Endothelial cell of umbilical vein (primary cell): ENCODE measurements at regions not wholly inside any gene's neighbourhood (a gene's known extent, or its start where the extent isn't known, plus 50 kb on each side); places are given as distances from the start of the nearest gene placed in this dataset.

Experiments used
- BruUV-seq: library from RNA; stranded (reverse); fragments of 400-500 nt; replicated peaks from 2 replicates; lab custom pipeline; 2021; lab: Mats Ljungman, UMichigan
- CTCF ChIA-PET: fragments of 300-600, 350-600 bp; sonication (Branson Sonifier 250); formaldehyde crosslinking; loops from one replicate; lab custom pipeline; 2021; ENCODE audit warnings: antibody characterized with exemption, inconsistent platforms; lab: Charles Lee
- POLR2A ChIA-PET: fragments of 300-600, 350-600 bp; sonication (Branson Sonifier 250); formaldehyde crosslinking; loops from one replicate; lab custom pipeline; 2021; ENCODE audit warnings: antibody characterized with exemption, inconsistent platforms; lab: Charles Lee
- DNase-seq: peaks from one replicate; pipeline ENCODE4 v3.0.0-alpha.2; 2011; ENCODE audit warnings: low read depth, low spot score
- FAIRE-seq: peaks from 2 replicates; lab custom pipeline; 2011; peaks lifted over from hg19 to GRCh38; lab: Jason Lieb, UNC
- H2AFZ ChIP-seq: 2 replicates; pipeline ENCODE4 v1.6.0; 2012; ENCODE audit warnings: low read depth, low read length, control low read depth, inconsistent platforms
- H3K27ac ChIP-seq: 2 replicates; pipeline ENCODE4 v1.5.1; 2011; ENCODE audit warnings: low read depth, mild to moderate bottlenecking, control low read depth, low read length, moderate library complexity; ENCODE audit not compliant: insufficient read depth
- H3K27me3 ChIP-seq, 2 experiments: 2 replicates each; pipeline versions ENCODE4 v1.6.0 to v1.6.1; 2011; ENCODE audit warnings: low read length in 2 of 2, mixed read lengths in 1 of 2; ENCODE audit not compliant: control insufficient read depth in 2 of 2, insufficient read depth in 2 of 2
- H3K36me3 ChIP-seq, 2 experiments: 2 replicates in 1 of 2; 3 replicates in 1 of 2; pipeline ENCODE4 v1.5.1; 2011; ENCODE audit warnings: low read length in 2 of 2, mild to moderate bottlenecking in 1 of 2, moderate library complexity in 1 of 2; ENCODE audit not compliant: control insufficient read depth in 2 of 2, insufficient read depth in 2 of 2; ENCODE audit errors: extremely low read depth in 1 of 2
- H3K4me1 ChIP-seq: 3 replicates; pipeline ENCODE4 v1.5.1; 2011; ENCODE audit warnings: mild to moderate bottlenecking, low read length; ENCODE audit not compliant: control insufficient read depth, insufficient read depth; ENCODE audit errors: extremely low read depth
- H3K4me2 ChIP-seq: 2 replicates; pipeline ENCODE4 v1.6.1; 2011; ENCODE audit warnings: low read length, control low read depth, mixed read lengths; ENCODE audit not compliant: insufficient read depth
- H3K4me3 ChIP-seq, 3 experiments: fragments of 200-600 bp in 1 of 3; sonication (generic), shearing (Covaris generic) in 1 of 3; replicated peaks in 1 of 3; 2 replicates each; pipeline ENCODE4 v1.5.1; 2011 to 2016; ENCODE audit warnings: control low read depth in 3 of 3, low read length in 3 of 3, mild to moderate bottlenecking in 2 of 3, inconsistent platforms in 1 of 3, low read depth in 1 of 3, moderate library complexity in 1 of 3; ENCODE audit not compliant: insufficient read depth in 1 of 3
- H3K79me2 ChIP-seq: 2 replicates; pipeline ENCODE4 v1.6.0; 2012; ENCODE audit warnings: low read length, inconsistent platforms; ENCODE audit not compliant: control insufficient read depth, insufficient read depth
- H3K9ac ChIP-seq: replicated peaks from 2 replicates; pipeline ENCODE3; 2011; ENCODE audit warnings: low read length, control low read depth; ENCODE audit not compliant: insufficient read depth; ENCODE audit errors: extremely low read depth
- H3K9me1 ChIP-seq: replicated peaks from 3 replicates; pipeline ENCODE4 v1.6.0; 2011; ENCODE audit warnings: mild to moderate bottlenecking, low read length; ENCODE audit not compliant: control insufficient read depth, insufficient read depth; ENCODE audit errors: extremely low read depth
- H3K9me3 ChIP-seq: replicated peaks from 2 replicates; pipeline ENCODE4 v1.5.1; 2012; ENCODE audit warnings: low read length, inconsistent platforms; ENCODE audit not compliant: control insufficient read depth, insufficient read depth
- H4K20me1 ChIP-seq: replicated peaks from 2 replicates; pipeline ENCODE3; 2011; ENCODE audit warnings: mild to moderate bottlenecking, low read length; ENCODE audit not compliant: control insufficient read depth, insufficient read depth; ENCODE audit errors: extremely low read depth
- CTCF ChIP-seq, 2 donors: IDR thresholded peaks; 1 replicate in 1 of 2; 2 replicates in 1 of 2; pipeline ENCODE4 v1.5.1; 2011; ENCODE audit warnings: low read length in 2 of 2, mild to moderate bottlenecking in 2 of 2, moderate library complexity in 2 of 2, control low read depth in 1 of 2, inconsistent platforms in 1 of 2, low read depth in 1 of 2; ENCODE audit not compliant: insufficient read depth in 1 of 2; ENCODE audit errors: extremely low read depth in 1 of 2
- FOS ChIP-seq: IDR thresholded peaks from 2 replicates; pipeline ENCODE4 v1.6.1; 2011; ENCODE audit warnings: mild to moderate bottlenecking, low read length, moderate library complexity, borderline replicate concordance; ENCODE audit not compliant: insufficient read depth
- GATA2 ChIP-seq: IDR thresholded peaks from 2 replicates; pipeline ENCODE4 v1.7.0; 2011; ENCODE audit warnings: low read depth, mild to moderate bottlenecking, moderate library complexity, mixed read lengths, low read length; ENCODE audit not compliant: insufficient read length, insufficient read depth
- JUN ChIP-seq: IDR thresholded peaks from 2 replicates; pipeline ENCODE4 v1.6.1; 2011; ENCODE audit warnings: borderline replicate concordance, low read depth; ENCODE audit not compliant: insufficient read length, insufficient read depth
- MAX ChIP-seq: IDR thresholded peaks from 2 replicates; pipeline ENCODE4 v1.6.1; 2011; ENCODE audit not compliant: insufficient read depth, insufficient read length
- dilution Hi-C: fragments of 300-500 bp; cut with MboI; formaldehyde crosslinking; loops from one replicate; pipeline ENCODE4 v1.15.0; 2019; ENCODE audit warnings: low sequenced_read_pairs; ENCODE audit not compliant: extremely low pct_ligation_motif_present
- intact Hi-C: fragments of 100-400 bp; cut with micrococcal nuclease; formaldehyde crosslinking; loops from one replicate; pipeline ENCODE4 v1.10.0; 2022

GRCh38 chr1:8077602-8078001 lies 51.5 kb upstream of the ERRFI1 start:
- CTCF ChIA-PET: interaction anchor here (1.2 to 2.2 kb wide), 15 partner anchors 9 to 237 kb away, joined by 3 to 16 read pairs (median 6); no protein-coding TSS in a partner anchor
- no peaks in the 10 kb centered on the region for H3K36me3 ChIP-seq
- no peaks in the 10 kb centered on the region for H3K27me3 ChIP-seq
- H3K9me3 ChIP-seq: no peaks in the 10 kb centered on the region
- no peaks in the 10 kb centered on the region for H3K79me2 ChIP-seq
- H3K4me2 ChIP-seq: peak overlapping the region; percentile 43
- H3K9ac ChIP-seq: peak overlapping the region; percentile 40
- DNase-seq (peak; percentile 62), FAIRE-seq (no peak)
- no peak overlapping the region for H2AFZ ChIP-seq
- H3K4me3 ChIP-seq: no peak overlapping the region
- intact Hi-C loops (loop anchor here (1.0 to 2.0 kb wide), 5 partner anchors 13 to 43 kb away; no protein-coding TSS in a partner anchor), dilution Hi-C loops (no loop called here)
- peaks cover 22% of the 10 kb centered on the region for H3K4me1 ChIP-seq
- TF ChIP-seq FOS: no peak
- no peak for TF ChIP-seq MAX
- TF ChIP-seq JUN: no peak
- no peak for TF ChIP-seq GATA2
- no peak for TF ChIP-seq CTCF (IDR thresholded peaks at IDR 0.05; ENCODE audit: extremely low read depth in 1 of 2, insufficient read depth in 1 of 2, low read depth in 1 of 2, low read length in 2 of 2)
- POLR2A ChIA-PET: interaction anchor here (0.5 to 1.4 kb wide), 3 partner anchors 12 to 103 kb away, joined by 5 read pairs; no protein-coding TSS in a partner anchor
- no peaks in the 10 kb centered on the region for H3K9me1 ChIP-seq
- H4K20me1 ChIP-seq: no peaks in the 10 kb centered on the region
- BruUV-seq: TSS peak; percentile 82
- peak overlapping the region; percentile 76 for H3K27ac ChIP-seq
